Kidney epithelial cell (primary cell): ENCODE measurements at regions not wholly inside any gene's neighbourhood (a gene's known extent, or its start where the extent isn't known, plus 50 kb on each side); places are given as distances from the start of the nearest gene placed in this dataset.

ENCODE experiments used
- DNase-seq: peaks from one replicate; pipeline ENCODE4 v3.0.0-alpha.2; 2010; ENCODE audit warnings: low read depth
- H3K27me3 ChIP-seq: 2 replicates; pipeline ENCODE4 v1.6.0; 2011; ENCODE audit warnings: low read length; ENCODE audit not compliant: control insufficient read depth, insufficient read depth
- H3K36me3 ChIP-seq: 2 replicates; pipeline ENCODE4 v1.5.1; 2011; ENCODE audit warnings: low read length; ENCODE audit not compliant: control insufficient read depth, insufficient read depth
- H3K4me3 ChIP-seq: 2 replicates; pipeline ENCODE4 v1.5.1; 2011; ENCODE audit warnings: low read depth, mild to moderate bottlenecking, control low read depth, low read length
- CTCF ChIP-seq: IDR thresholded peaks from 2 replicates; pipeline ENCODE4 v1.5.1; 2011; ENCODE audit warnings: mild to moderate bottlenecking, moderate library complexity, low read length, control low read depth, inconsistent platforms; ENCODE audit not compliant: insufficient read depth, poor library complexity, severe bottlenecking

- DNase-seq = no peak
- no peak for TF ChIP-seq CTCF
- Histone ChIP-seq H3K4me3 (no peak overlapping the region), H3K36me3 (no peaks in the 10 kb centered on the region), H3K27me3 (no peaks in the 10 kb centered on the region)
These were observed 154.5 kb upstream of the TSC22D2 start for GRCh38 chr3:150253622-150254021.

- TF ChIP-seq CTCF = no peak
- Histone ChIP-seq H3K4me3 (no peak overlapping the region), H3K36me3 (no peaks in the 10 kb centered on the region), H3K27me3 (no peaks in the 10 kb centered on the region)
- DNase-seq = no peak
These were observed 155.6 kb upstream of the TSC22D2 start for GRCh38 chr3:150252462-150252861.

- TF ChIP-seq CTCF = no peak
- Histone ChIP-seq H3K36me3 (no peaks in the 10 kb centered on the region), H3K4me3 (no peak overlapping the region), H3K27me3 (no peaks in the 10 kb centered on the region)
- no peak for DNase-seq
These were observed 156.7 kb upstream of the TSC22D2 start for GRCh38 chr3:150251187-150252062.

GRCh38 chr3:150249779-150250470 lies 158.2 kb upstream of the TSC22D2 start:
- no peak overlapping the region for H3K4me3 ChIP-seq
- H3K27me3 ChIP-seq = no peaks in the 10 kb centered on the region
- DNase-seq = no peak
- TF ChIP-seq CTCF = no peak
- H3K36me3 ChIP-seq = no peaks in the 10 kb centered on the region

- no peak for TF ChIP-seq CTCF
- H3K4me3 ChIP-seq = no peak overlapping the region
- H3K36me3 ChIP-seq = no peaks in the 10 kb centered on the region
- H3K27me3 ChIP-seq = no peaks in the 10 kb centered on the region
- DNase-seq = no peak
These were observed 159.0 kb upstream of the TSC22D2 start for GRCh38 chr3:150248888-150249681.
